ENCODE measurements at regions not wholly inside any gene's neighbourhood (a gene's known extent, or its start where the extent isn't known, plus 50 kb on each side); places are given as distances from the start of the nearest gene placed in this dataset.

GRCh38 chr15:79656151-79657000 lies 224.2 kb downstream of the MINAR1 start:
- no peak overlapping the region for H3K9ac ChIP-seq
- H4K20me1 ChIP-seq (ENCODE audit: insufficient read depth) = no peaks in the 10 kb centered on the region
- no peaks in the 10 kb centered on the region for H3K4me1 ChIP-seq (ENCODE audit: low read depth, poor library complexity, severe bottlenecking)
- no peak for TF ChIP-seq CTCF (conservative IDR thresholded peaks at IDR 0.05; ENCODE audit: low read depth, low read length)
- no peaks in the 10 kb centered on the region for H3K79me2 ChIP-seq (ENCODE audit: insufficient read depth, low read depth)
- no peak overlapping the region for H3K4me2 ChIP-seq
- no peaks in the 10 kb centered on the region for H3K27me3 ChIP-seq (ENCODE audit: insufficient read depth, low read depth)
- no peak overlapping the region for H2AFZ ChIP-seq (ENCODE audit: low read depth)
- no peak overlapping the region for H3K27ac ChIP-seq
- H3K4me3 ChIP-seq (IDR thresholded peaks at IDR 0.05; ENCODE audit: insufficient read depth, low read depth, low read length) = no peak overlapping the region
- no peaks in the 10 kb centered on the region for H3K36me3 ChIP-seq (ENCODE audit: insufficient read depth)

- no peaks in the 10 kb centered on the region for H3K36me3 ChIP-seq (ENCODE audit: insufficient read depth)
- H3K27ac ChIP-seq = no peak overlapping the region
- H3K4me2 ChIP-seq = no peak overlapping the region
- H2AFZ ChIP-seq (ENCODE audit: low read depth) = no peak overlapping the region
- TF ChIP-seq CTCF (conservative IDR thresholded peaks at IDR 0.05; ENCODE audit: low read depth, low read length) = no peak
- H4K20me1 ChIP-seq (ENCODE audit: insufficient read depth) = no peaks in the 10 kb centered on the region
- no peak overlapping the region for H3K4me3 ChIP-seq (IDR thresholded peaks at IDR 0.05; ENCODE audit: insufficient read depth, low read depth, low read length)
- H3K4me1 ChIP-seq (ENCODE audit: low read depth, poor library complexity, severe bottlenecking) = no peaks in the 10 kb centered on the region
- no peaks in the 10 kb centered on the region for H3K79me2 ChIP-seq (ENCODE audit: insufficient read depth, low read depth)
- H3K27me3 ChIP-seq (ENCODE audit: insufficient read depth, low read depth) = no peaks in the 10 kb centered on the region
- no peak overlapping the region for H3K9ac ChIP-seq
Observed at GRCh38 chr15:79657722-79658121, 225.6 kb downstream of the MINAR1 start.

- H3K27me3 ChIP-seq (ENCODE audit: insufficient read depth, low read depth) = no peaks in the 10 kb centered on the region
- no peaks in the 10 kb centered on the region for H4K20me1 ChIP-seq (ENCODE audit: insufficient read depth)
- H3K4me1 ChIP-seq (ENCODE audit: low read depth, poor library complexity, severe bottlenecking) = no peaks in the 10 kb centered on the region
- no peak overlapping the region for H2AFZ ChIP-seq (ENCODE audit: low read depth)
- H3K79me2 ChIP-seq (ENCODE audit: insufficient read depth, low read depth) = no peaks in the 10 kb centered on the region
- H3K4me3 ChIP-seq (IDR thresholded peaks at IDR 0.05; ENCODE audit: insufficient read depth, low read depth, low read length) = no peak overlapping the region
- no peak overlapping the region for H3K4me2 ChIP-seq
- no peak overlapping the region for H3K9ac ChIP-seq
- TF ChIP-seq CTCF (conservative IDR thresholded peaks at IDR 0.05; ENCODE audit: low read depth, low read length) = no peak
- H3K27ac ChIP-seq = no peak overlapping the region
- no peaks in the 10 kb centered on the region for H3K36me3 ChIP-seq (ENCODE audit: insufficient read depth)
Observed at GRCh38 chr15:79659691-79660090, 227.6 kb downstream of the MINAR1 start.

- H4K20me1 ChIP-seq (ENCODE audit: insufficient read depth) = no peaks in the 10 kb centered on the region
- no peak overlapping the region for H2AFZ ChIP-seq (ENCODE audit: low read depth)
- no peak overlapping the region for H3K9ac ChIP-seq
- TF ChIP-seq CTCF (conservative IDR thresholded peaks at IDR 0.05; ENCODE audit: low read depth, low read length) = no peak
- H3K4me1 ChIP-seq (ENCODE audit: low read depth, poor library complexity, severe bottlenecking) = no peaks in the 10 kb centered on the region
- H3K4me2 ChIP-seq = no peak overlapping the region
- H3K4me3 ChIP-seq (IDR thresholded peaks at IDR 0.05; ENCODE audit: insufficient read depth, low read depth, low read length) = no peak overlapping the region
- no peaks in the 10 kb centered on the region for H3K36me3 ChIP-seq (ENCODE audit: insufficient read depth)
- no peak overlapping the region for H3K27ac ChIP-seq
- no peaks in the 10 kb centered on the region for H3K27me3 ChIP-seq (ENCODE audit: insufficient read depth, low read depth)
- H3K79me2 ChIP-seq (ENCODE audit: insufficient read depth, low read depth) = no peaks in the 10 kb centered on the region
Observed at GRCh38 chr15:79661411-79661810, 229.3 kb downstream of the MINAR1 start.

All from KMS-11 (cell line).